ENCODE measurements at regions not wholly inside any gene's neighbourhood (a gene's known extent, or its start where the extent isn't known, plus 50 kb on each side); places are given as distances from the start of the nearest gene placed in this dataset.

- DNase-seq (ENCODE audit: low read depth in 1 of 2, low spot score in 1 of 2), result no peak
- TF ChIP-seq SPI1 (IDR thresholded peaks at IDR 0.05; ENCODE audit: borderline replicate concordance, low read depth), result no peak
- TF ChIP-seq, protein P1, sequence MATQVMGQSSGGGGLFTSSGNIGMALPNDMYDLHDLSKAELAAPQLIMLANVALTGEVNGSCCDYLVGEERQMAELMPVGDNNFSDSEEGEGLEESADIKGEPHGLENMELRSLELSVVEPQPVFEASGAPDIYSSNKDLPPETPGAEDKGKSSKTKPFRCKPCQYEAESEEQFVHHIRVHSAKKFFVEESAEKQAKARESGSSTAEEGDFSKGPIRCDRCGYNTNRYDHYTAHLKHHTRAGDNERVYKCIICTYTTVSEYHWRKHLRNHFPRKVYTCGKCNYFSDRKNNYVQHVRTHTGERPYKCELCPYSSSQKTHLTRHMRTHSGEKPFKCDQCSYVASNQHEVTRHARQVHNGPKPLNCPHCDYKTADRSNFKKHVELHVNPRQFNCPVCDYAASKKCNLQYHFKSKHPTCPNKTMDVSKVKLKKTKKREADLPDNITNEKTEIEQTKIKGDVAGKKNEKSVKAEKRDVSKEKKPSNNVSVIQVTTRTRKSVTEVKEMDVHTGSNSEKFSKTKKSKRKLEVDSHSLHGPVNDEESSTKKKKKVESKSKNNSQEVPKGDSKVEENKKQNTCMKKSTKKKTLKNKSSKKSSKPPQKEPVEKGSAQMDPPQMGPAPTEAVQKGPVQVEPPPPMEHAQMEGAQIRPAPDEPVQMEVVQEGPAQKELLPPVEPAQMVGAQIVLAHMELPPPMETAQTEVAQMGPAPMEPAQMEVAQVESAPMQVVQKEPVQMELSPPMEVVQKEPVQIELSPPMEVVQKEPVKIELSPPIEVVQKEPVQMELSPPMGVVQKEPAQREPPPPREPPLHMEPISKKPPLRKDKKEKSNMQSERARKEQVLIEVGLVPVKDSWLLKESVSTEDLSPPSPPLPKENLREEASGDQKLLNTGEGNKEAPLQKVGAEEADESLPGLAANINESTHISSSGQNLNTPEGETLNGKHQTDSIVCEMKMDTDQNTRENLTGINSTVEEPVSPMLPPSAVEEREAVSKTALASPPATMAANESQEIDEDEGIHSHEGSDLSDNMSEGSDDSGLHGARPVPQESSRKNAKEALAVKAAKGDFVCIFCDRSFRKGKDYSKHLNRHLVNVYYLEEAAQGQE (IDR thresholded peaks at IDR 0.05; ENCODE audit: insufficient replicate concordance, low read depth), result no peak
- TF ChIP-seq, protein P2, sequence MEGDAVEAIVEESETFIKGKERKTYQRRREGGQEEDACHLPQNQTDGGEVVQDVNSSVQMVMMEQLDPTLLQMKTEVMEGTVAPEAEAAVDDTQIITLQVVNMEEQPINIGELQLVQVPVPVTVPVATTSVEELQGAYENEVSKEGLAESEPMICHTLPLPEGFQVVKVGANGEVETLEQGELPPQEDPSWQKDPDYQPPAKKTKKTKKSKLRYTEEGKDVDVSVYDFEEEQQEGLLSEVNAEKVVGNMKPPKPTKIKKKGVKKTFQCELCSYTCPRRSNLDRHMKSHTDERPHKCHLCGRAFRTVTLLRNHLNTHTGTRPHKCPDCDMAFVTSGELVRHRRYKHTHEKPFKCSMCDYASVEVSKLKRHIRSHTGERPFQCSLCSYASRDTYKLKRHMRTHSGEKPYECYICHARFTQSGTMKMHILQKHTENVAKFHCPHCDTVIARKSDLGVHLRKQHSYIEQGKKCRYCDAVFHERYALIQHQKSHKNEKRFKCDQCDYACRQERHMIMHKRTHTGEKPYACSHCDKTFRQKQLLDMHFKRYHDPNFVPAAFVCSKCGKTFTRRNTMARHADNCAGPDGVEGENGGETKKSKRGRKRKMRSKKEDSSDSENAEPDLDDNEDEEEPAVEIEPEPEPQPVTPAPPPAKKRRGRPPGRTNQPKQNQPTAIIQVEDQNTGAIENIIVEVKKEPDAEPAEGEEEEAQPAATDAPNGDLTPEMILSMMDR (IDR thresholded peaks at IDR 0.05; ENCODE audit: insufficient read depth, low read length), result no peak
- no peak for TF ChIP-seq POLR2AphosphoS5 (IDR thresholded peaks at IDR 0.05; ENCODE audit: low read depth)
- no peak for TF ChIP-seq GABPA (IDR thresholded peaks at IDR 0.05; ENCODE audit: low read depth)
- no peak overlapping the region for H3K27ac ChIP-seq (replicated peaks)
- no peak overlapping the region for H3K4me3 ChIP-seq (replicated peaks; ENCODE audit: insufficient read depth, low read length)
- no peaks in the 10 kb centered on the region for H3K27me3 ChIP-seq (ENCODE audit: insufficient read depth, poor library complexity, severe bottlenecking)
Observed at GRCh38 chr5:30195036-30195435, 998.5 kb upstream of the CDH6 start.

- H3K4me3 ChIP-seq (replicated peaks; ENCODE audit: insufficient read depth, low read length), result no peak overlapping the region
- DNase-seq (ENCODE audit: low read depth in 1 of 2, low spot score in 1 of 2), result no peak
- TF ChIP-seq POLR2AphosphoS5 (IDR thresholded peaks at IDR 0.05; ENCODE audit: low read depth) (no peak), SPI1 (IDR thresholded peaks at IDR 0.05; ENCODE audit: borderline replicate concordance, low read depth) (no peak), GABPA (IDR thresholded peaks at IDR 0.05; ENCODE audit: low read depth) (no peak)
- TF ChIP-seq, protein P1 (IDR thresholded peaks at IDR 0.05; ENCODE audit: insufficient replicate concordance, low read depth), result no peak
- H3K27ac ChIP-seq (replicated peaks), result no peak overlapping the region
- no peaks in the 10 kb centered on the region for H3K27me3 ChIP-seq (ENCODE audit: insufficient read depth, poor library complexity, severe bottlenecking)
Observed at GRCh38 chr5:30194595-30194994, 998.9 kb upstream of the CDH6 start.

GRCh38 chr5:30183795-30184194 is 1009.7 kb upstream of the CDH6 start:
- no peaks in the 10 kb centered on the region for H3K27me3 ChIP-seq (ENCODE audit: insufficient read depth, poor library complexity, severe bottlenecking)
- DNase-seq (ENCODE audit: low read depth in 1 of 2, low spot score in 1 of 2), result no peak
- TF ChIP-seq SPI1 (IDR thresholded peaks at IDR 0.05; ENCODE audit: borderline replicate concordance, low read depth) (no peak), POLR2AphosphoS5 (IDR thresholded peaks at IDR 0.05; ENCODE audit: low read depth) (no peak), GABPA (IDR thresholded peaks at IDR 0.05; ENCODE audit: low read depth) (no peak)
- TF ChIP-seq, protein P2 (IDR thresholded peaks at IDR 0.05; ENCODE audit: insufficient read depth, low read length), result no peak
- TF ChIP-seq, protein P1 (IDR thresholded peaks at IDR 0.05; ENCODE audit: insufficient replicate concordance, low read depth), result no peak
- no peak overlapping the region for H3K4me3 ChIP-seq (replicated peaks; ENCODE audit: insufficient read depth, low read length)
- no peak overlapping the region for H3K27ac ChIP-seq (replicated peaks)

Measured in HL-60 (cell line).